NCI-H510A (cell line): ENCODE measurements at regions not wholly inside any gene's neighbourhood (a gene's known extent, or its start where the extent isn't known, plus 50 kb on each side); places are given as distances from the start of the nearest gene placed in this dataset.
A peak's percentile ranks its signal among the peaks of the same experiment; 100 is the strongest.

Experiments used
- DNase-seq: peaks from one replicate; lab custom pipeline; 2025; lab: John Stamatoyannopoulos, UW

GRCh38 chr2:217162533-217162932 lies 302.7 kb upstream of the TNP1 start:
- peak; percentile 37 for DNase-seq

- DNase-seq, result no peak
Observed at GRCh38 chr2:217160978-217161973, 301.4 kb upstream of the TNP1 start.

DNA sequence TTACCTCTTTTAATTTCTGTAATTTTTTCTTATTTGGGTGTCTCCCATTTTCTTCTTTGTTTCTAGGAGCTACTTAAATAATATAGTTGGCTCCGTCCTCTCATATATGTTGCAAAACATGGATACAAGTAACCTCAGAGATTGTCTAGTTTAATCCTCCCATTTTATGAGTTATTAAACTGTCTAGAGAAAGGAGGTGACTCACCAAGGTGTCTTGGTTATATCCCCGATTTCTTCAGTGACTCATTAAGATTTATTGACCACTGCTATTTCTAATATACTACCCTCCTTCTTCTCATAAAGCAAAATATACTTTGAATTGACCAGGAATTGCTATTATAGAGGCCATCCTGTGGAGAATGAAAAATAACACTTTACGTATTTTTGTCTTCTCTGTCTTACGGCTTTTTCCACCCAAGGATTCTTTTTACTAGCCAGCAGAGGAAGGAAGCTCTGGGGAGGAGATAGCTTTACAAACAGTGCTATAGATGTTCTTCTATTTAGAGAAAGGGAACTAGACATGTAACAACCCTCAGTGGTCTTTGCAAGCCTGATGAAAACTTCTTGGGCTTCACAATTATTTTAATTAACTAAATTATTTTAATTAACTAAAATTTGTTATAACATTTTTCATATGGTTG lies 300.4 kb upstream of the TNP1 start:
- DNase-seq, result no peak

DNA sequence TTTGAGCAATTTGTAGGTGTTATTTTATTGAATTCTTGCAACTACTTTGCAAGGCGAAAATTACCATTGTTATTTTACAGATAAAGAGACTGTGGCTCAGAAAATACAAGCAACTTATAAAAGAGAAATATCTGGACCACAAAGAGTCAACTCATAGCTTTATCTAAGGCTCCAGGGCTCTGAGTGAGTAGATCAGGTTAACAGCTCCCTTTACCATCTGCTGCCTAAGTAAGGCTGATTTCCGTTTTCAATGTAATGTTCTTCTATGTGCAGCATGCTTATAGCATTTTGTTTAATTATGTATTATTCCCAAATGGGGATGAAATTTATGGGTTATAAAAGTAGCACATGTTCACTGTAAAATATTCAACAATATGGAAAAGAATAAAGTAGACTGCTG lies 299.1 kb upstream of the TNP1 start:
- DNase-seq, result no peak

DNA sequence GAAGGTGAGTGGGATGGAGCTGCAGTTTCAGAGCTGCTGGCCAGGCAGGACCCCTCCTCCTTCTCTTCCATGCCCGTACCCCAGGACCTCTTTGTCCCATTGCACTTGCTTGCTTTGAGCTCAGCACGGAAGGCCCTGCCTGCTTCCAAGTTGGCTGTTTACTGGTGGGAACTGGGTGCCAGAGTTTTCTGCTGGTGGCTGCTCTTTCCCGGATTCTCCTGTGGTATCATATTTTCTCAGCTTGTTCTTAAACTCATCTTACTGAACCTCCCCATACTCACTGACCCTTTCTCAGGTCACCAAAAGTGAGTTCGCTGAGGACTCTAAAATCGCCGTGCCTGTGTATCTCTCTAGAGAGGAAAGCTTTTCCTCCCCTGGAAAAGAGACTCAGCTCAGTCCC lies 297.7 kb upstream of the TNP1 start:
- no peak for DNase-seq

DNA sequence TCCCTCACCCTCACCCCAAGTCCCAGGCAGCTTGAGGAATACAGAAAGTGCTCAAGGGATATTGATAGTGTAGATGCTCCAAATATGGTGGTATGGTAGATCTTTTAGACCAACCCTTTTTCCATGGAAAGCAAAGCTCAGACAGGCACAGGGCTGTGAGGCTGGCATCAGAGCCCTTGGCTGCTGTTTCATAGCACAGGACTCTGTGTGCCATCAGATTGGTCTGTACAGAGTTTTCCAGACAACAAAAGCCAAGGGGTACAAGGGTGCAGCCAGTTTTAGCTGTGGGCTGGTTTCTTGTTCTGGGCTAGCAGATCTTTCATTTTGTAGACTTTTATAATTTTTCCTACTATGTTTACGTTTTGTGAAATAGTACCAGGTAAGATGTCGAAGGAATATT lies 296.9 kb upstream of the TNP1 start:
- no peak for DNase-seq

- DNase-seq, result no peak
Observed at GRCh38 chr2:217154923-217155322, 295.1 kb upstream of the TNP1 start.

GRCh38 chr2:217153510-217153909 lies 293.6 kb upstream of the TNP1 start:
- no peak for DNase-seq

GRCh38 chr2:217152831-217153230 lies 293.0 kb upstream of the TNP1 start:
- no peak for DNase-seq

DNA sequence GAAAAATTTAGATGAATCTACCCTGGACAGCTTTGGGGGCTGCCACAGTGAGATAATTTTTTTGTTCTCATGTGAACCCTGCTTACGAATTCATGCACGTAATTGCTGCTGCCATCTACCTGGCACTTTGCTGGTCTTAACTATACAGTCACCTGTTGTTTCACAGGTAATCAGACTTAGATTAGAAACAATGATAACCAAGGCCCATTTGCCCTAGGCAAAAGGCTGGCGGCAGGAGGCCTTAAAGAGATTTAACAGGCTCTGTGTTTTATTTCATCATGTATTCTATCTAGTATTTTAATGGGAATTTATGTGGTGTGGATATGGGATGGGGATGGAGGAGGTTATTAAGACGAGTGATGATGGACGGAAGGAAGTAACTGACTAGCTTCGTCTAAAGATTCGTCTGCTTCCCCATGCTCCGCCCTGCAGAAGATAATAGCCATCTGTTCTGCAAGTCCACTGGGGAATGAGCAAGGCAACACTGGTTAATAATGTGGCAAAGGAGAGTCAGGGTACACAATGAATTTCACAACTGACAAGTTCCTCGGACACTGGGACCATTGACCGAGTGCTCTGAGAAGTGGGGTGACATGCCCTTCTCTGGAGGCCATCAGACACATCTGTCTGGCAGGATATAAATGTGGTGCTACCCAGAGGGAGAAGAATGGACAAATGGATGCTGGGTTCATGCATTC lies 291.8 kb upstream of the TNP1 start:
- DNase-seq, result no peak

- no peak for DNase-seq
Observed at GRCh38 chr2:217150236-217150635, 290.4 kb upstream of the TNP1 start.

DNA sequence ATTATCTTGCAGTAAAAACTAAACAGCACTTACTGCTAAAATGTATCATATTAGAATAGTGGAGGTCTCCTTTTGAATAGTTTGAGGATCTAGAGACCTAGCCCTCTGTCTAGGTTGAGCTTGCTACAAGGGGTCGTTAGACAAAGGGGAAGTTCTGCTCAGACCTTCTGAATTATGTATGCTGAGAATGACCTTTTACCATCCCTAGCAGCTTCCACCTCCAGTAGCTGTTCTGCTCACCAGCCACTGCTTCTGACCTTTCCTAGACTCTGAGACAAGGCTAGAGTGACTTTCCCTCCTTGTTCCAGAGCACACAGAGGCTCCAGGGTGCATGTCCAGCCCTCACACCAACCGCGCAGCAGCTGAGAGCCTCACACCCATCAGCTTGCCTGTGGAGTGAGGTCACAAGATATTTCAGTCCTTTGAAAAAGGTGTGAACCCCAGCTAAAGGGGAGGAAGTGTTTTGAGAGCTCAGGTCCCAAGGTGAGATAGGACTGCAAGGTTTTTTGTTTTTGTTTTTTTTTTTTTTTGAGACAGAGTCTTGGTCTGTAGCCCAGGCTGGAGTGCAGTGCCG lies 289.3 kb upstream of the TNP1 start:
- no peak for DNase-seq

DNA sequence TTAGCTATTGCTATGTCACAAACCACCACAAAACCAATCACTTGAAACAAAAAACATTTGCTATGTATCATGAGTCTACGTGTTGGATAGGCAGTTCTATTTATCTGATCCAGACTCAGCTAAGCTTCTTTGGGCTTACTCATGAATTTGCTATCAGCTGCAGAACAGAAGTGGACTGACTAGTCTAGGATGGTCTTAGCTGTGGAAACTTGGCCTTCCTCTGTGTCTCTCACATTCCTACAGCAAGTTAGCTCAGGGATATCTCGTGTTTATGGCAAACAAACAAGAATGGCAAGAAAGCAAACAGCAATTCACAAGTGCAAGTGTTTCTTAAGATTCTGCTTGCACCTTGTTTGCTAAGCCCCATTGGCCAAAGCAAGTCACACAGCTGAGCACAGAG lies 288.0 kb upstream of the TNP1 start:
- no peak for DNase-seq

DNA sequence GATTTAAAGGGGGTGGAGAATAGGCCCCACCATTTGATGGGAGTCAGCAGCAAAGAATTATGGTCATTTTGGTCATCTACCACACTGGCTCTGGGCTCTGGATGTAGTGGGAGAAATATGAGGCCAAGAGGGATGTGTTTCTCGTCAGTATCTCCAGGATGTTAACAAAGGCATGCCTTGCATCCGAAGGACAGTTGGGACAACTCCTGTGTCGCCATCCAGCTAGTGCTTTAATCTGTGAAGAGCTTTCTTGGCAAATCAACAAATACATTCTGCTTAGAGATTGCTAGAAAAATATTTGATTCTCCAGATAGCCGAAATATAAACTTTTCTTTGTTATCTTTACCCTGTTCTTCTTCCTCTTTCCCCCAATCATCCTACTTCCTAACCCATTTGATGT lies 287.1 kb upstream of the TNP1 start:
- DNase-seq, result no peak

DNA sequence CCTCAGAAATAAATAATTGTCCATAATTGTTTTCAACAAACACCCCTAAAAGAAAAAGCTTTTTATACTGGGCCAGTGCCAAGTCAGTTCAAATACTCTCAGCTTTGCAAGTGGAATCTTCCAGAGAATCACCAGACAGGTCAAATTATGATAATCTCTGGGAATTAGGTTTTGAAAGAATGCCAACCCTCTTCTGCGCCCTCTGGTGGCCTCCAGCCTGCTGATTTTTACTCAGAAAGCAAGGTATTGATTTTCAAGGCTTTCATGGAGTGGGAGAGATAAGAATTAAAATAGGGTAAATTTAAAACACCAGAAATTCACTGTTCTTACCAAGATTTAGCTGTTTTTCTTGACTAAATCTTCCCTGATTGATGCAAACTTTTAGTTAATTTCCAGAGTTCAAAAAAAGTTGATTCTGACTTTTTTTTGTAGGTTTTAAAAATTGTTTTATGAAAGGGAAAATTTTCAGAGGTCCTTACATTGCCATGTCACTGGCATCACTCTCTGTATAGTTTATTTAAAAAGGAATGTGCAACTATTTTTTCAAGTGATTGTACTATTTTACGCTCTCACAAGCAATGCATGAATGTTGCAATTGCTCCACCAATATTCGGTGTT lies 282.9 kb upstream of the TNP1 start:
- DNase-seq, result no peak

- no peak for DNase-seq
Observed at GRCh38 chr2:217138284-217138683, 278.4 kb upstream of the TNP1 start.

GRCh38 chr2:217127744-217128143 lies 267.9 kb upstream of the TNP1 start:
- DNase-seq, result no peak

GRCh38 chr2:217125014-217125413 lies 265.1 kb upstream of the TNP1 start:
- no peak for DNase-seq

GRCh38 chr2:217124050-217124449 lies 264.2 kb upstream of the TNP1 start:
- no peak for DNase-seq

DNA sequence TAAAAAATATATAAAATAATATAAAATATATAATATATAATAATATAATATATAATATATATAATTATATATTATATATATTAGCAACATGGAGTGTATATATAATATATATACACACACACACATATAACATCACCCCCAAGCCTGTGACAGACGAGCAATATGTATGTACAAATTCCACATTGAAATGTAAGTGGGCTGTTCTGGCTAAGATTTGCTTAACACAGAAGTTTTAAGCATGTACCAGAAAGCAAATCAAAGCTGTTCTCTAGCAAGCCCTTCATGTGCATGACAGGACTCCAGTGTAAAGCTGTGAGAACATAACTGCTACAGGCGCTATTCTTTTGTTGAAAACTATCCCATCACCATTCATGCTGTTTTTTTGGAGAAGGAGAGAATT lies 261.7 kb upstream of the TNP1 start:
- no peak for DNase-seq

GRCh38 chr2:217120429-217120828 lies 260.6 kb upstream of the TNP1 start:
- DNase-seq, result no peak
